ENCODE measurements at regions not wholly inside any gene's neighbourhood (a gene's known extent, or its start where the extent isn't known, plus 50 kb on each side); places are given as distances from the start of the nearest gene placed in this dataset.
A peak's percentile ranks its signal among the peaks of the same experiment; 100 is the strongest.

GRCh38 chr9:129440435-129441186 lies 180.3 kb downstream of the C9orf50 start:
- H3K27ac ChIP-seq: no peak overlapping the region
- no peak for TF ChIP-seq CTCF (conservative IDR thresholded peaks at IDR 0.05; ENCODE audit: low read depth)
- ChIA-PET CTCF (interaction anchor here (0.6 to 0.7 kb wide), 2 partner anchors 30 to 483 kb away, joined by 3 read pairs; no protein-coding TSS in a partner anchor), POLR2A (ENCODE audit: low non-redundant PET) (interaction anchor here (0.6 to 0.8 kb wide), 2 partner anchors 21 to 153 kb away, joined by 3 to 5 read pairs; no protein-coding TSS in a partner anchor)
- DNase-seq (ENCODE audit: low spot score): no peak

- ChIA-PET POLR2A (ENCODE audit: low non-redundant PET) (no interaction called here), CTCF (interaction anchor here (0.6 kb wide), 1 partner anchor 470 kb away, joined by 3 read pairs; no protein-coding TSS in a partner anchor)
- H3K27ac ChIP-seq: no peak overlapping the region
- TF ChIP-seq CTCF (conservative IDR thresholded peaks at IDR 0.05; ENCODE audit: low read depth): no peak
- no peak for DNase-seq (ENCODE audit: low spot score)
Measured at GRCh38 chr9:129439242-129439641, 181.7 kb downstream of the C9orf50 start.

GRCh38 chr9:129437626-129438323 lies 183.1 kb downstream of the C9orf50 start:
- CTCF ChIA-PET: interaction anchor here (0.6 to 0.8 kb wide), 4 partner anchors 15 to 85 kb away, joined by 3 to 4 read pairs (median 4); no protein-coding TSS in a partner anchor
- DNase-seq (ENCODE audit: low spot score): no peak
- no peak for TF ChIP-seq CTCF (conservative IDR thresholded peaks at IDR 0.05; ENCODE audit: low read depth)
- POLR2A ChIA-PET (ENCODE audit: low non-redundant PET): interaction anchor here (0.7 kb wide), 2 partner anchors 25 to 77 kb away, joined by 3 read pairs; no protein-coding TSS in a partner anchor
- H3K27ac ChIP-seq: no peak overlapping the region

GRCh38 chr9:129436751-129437625 lies 183.9 kb downstream of the C9orf50 start:
- ChIA-PET POLR2A (ENCODE audit: low non-redundant PET) (interaction anchor here (0.7 to 1.2 kb wide), 3 partner anchors 26 to 78 kb away, joined by 3 read pairs; no protein-coding TSS in a partner anchor), CTCF (interaction anchor here (0.6 to 0.8 kb wide), 3 partner anchors 14 to 75 kb away, joined by 3 to 4 read pairs (median 3); no protein-coding TSS in a partner anchor)
- DNase-seq (ENCODE audit: low spot score): peak; percentile 58
- no peak for TF ChIP-seq CTCF (conservative IDR thresholded peaks at IDR 0.05; ENCODE audit: low read depth)
- H3K27ac ChIP-seq: no peak overlapping the region

- ChIA-PET POLR2A (ENCODE audit: low non-redundant PET) (interaction anchor here (1.2 kb wide), 1 partner anchor 47 kb away, joined by 3 read pairs; no protein-coding TSS in a partner anchor), CTCF (no interaction called here)
- no peak overlapping the region for H3K27ac ChIP-seq
- no peak for TF ChIP-seq CTCF (conservative IDR thresholded peaks at IDR 0.05; ENCODE audit: low read depth)
- DNase-seq (ENCODE audit: low spot score): no peak
Measured at GRCh38 chr9:129435988-129436717, 184.7 kb downstream of the C9orf50 start.
